GM18858 (cell line): ENCODE measurements at regions not wholly inside any gene's neighbourhood (a gene's known extent, or its start where the extent isn't known, plus 50 kb on each side); places are given as distances from the start of the nearest gene placed in this dataset.
"Not testable (repeated sequence)": the region's sequence is repeated elsewhere in the genome, so short reads cannot be mapped to it uniquely, and the experiment has no call there.

ENCODE experiments used
- ATAC-seq: cut with Tn5 transposase; IDR thresholded peaks from one replicate; pipeline ENCODE4 v1.9.1; 2021; ENCODE audit not compliant: unreplicated experiment

DNA sequence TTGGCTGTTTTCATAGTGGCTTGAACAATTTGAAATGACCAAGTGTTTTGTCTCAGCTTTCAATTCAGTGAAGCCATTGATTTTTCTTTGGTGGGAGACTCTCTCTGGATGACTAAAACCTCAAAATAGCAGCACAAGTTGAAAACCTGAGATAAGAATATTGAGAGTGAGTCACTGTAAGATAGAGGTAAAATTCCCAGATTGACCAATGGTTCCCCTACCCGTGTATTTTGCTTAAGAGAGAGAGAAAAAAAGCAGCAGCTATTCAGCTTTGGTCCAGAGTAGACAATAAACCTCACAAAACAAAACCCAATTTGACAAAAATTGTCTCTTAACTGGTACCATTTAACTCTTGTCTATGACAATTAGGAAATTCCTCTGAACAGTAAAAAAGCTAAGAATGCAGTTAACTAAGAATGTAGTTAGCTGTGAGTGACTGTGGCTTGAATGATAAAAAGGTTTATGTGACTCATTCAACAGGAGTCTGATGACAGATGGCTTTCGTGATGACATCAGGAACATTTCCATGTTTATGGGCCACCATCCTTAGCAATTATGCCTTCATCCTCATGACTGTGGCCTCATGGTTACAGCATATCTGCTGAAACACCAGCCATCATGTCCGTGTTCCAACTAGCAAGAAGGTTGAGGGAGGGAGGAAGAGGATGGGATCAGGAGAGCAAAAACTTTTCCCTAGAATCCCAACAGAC lies 356.9 kb downstream of the NDFIP2 start:
- ATAC-seq: peak; percentile 49

DNA sequence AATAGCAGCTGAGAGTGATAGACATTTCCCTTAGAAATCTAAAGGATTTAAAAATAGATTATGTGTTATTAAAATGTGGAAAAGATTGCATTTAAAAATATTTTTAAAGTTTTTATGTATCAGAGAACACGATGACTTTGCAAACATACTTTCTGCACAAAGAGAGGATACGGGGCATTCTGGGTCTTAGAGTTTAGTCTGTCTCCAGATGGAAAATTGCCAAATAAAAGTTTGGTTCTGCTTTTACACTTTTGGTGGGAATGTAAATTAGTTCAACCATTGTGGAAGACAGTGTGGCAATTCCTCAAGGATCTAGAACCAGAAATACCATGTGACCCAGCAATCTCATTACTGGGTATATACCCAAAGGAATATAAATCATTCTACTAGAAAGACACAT lies 355.2 kb downstream of the NDFIP2 start:
- ATAC-seq: not testable (repeated sequence)

DNA sequence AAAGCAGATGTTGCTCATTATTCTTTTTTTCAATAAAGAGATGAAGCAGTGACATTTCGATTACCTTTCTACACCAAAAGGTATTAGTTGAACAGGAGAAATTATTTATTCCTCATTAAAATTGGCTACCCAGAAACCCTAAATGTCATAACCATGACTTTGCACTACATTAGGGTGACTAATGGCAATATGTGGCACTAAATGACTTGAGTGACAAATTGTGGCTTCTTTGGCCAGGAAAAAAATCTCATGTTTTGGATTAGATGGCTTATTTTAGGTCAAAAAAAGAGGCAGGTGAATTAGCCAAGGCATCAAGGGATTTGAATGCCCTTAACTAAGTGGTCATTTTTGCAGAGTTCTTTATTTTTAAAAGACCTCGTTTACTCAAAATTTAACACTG lies 353.9 kb downstream of the NDFIP2 start:
- no peak for ATAC-seq

DNA sequence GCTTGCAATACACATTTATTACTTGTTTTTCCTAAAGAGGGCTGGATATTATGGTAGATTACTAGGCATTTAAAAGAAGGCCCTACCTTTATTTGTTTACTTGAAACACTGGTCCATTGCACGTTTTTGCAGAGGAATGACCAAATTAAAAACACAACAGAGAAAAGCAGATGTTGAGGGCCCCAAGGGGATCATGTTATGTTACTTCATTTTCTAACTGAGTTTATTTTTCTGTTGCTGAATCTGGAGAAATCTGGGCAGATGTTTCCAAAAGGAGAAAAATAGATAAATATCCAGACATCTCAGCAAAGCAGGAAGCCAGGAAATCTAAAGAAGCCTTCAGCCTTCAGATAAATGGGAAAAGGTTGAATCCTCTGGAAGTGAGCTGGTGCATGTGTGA lies 353.0 kb downstream of the NDFIP2 start:
- ATAC-seq: no peak

DNA sequence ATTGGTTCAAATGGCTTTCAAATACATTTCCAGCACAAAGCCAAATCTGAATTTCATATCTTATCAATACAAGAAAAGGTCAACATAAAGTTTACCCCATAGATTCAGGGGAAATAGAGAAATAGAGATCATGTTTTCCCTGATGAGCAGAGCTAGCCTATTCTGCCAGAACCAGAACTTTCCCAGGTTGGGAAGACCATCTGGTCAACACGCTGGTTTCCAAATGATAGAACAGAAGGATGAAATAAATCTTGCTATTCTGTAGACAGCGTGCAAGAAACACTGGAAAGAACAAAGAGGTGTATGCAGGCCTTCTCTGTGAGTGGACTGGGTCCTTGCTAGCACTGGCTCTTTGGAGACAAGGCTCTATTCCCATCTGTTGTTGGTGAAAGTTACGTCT lies 350.6 kb downstream of the NDFIP2 start:
- ATAC-seq: no peak

DNA sequence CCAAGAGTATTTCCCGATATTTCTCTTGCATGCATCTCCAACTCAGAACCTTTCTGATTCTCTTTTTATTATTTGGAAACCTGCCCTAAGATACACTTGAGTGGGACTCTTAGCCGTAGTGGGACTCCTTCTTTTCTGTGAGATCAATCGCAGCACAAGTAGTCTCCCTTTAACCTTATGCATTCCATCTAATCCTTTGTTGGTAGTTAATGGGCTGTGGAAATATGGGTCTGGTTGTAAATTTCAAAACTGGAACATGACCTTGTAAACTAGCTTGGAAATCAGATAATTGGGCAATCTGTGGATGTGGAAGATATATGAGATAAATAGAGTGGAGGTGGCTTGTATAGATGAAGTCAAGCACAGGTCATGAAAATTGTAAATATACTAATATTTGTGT lies 350.0 kb downstream of the NDFIP2 start:
- ATAC-seq: no peak

DNA sequence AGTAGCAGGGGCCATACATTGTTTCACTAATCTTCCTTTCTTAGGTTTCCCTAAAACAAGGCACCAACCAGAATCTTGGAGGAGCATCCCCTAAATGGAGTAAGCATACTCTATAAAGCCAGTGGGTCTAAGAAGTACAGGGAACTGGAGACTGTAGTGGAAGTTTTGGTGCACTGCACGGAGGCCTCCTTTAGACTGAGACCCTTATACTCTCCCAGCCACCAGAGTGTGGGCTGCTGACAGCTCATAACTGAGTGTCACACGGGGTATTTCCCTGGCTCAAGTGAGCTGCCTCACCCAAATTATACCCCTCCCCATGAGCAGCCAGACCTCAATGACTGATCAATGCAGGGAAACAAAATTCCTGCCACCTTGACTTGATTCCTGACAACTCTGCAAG lies 349.5 kb downstream of the NDFIP2 start:
- no peak for ATAC-seq

DNA sequence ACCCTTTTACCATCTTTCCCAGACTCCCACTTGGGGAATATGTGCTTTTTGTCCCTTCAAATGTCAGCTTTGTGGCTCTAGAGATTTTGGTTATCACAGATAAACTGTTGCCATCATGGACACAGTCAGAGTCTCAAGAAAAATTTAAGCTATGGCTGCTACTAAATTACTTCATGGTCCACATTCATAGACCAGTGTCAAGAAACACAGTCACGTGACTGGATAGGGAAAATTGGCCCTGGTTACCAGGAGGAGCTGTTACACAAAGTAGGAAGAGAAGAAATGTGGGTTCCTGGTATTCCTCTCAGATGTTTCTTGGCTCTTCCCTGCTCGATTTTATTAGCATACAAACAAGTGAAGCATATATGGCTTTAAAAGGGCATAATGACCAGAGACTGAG lies 348.9 kb downstream of the NDFIP2 start:
- no peak for ATAC-seq

DNA sequence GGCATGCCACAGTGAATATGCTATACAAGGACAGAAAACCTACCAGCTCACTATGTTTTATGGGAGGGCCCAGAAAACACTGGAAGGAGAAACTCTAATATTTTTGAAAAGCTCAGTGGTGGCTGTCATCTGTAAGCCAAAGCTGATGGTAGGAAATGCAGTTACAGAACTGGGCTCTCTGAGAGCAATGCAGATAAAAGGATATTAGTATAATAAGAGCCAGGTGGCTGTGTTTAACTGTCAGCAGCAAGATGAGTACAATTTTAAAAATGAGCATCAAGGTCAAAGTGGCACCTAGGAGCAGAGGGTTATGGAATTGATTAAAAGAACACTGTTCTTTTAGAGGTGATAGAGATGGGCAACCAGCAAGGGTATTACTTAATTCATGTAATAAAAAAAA lies 345.0 kb downstream of the NDFIP2 start:
- ATAC-seq: no peak

DNA sequence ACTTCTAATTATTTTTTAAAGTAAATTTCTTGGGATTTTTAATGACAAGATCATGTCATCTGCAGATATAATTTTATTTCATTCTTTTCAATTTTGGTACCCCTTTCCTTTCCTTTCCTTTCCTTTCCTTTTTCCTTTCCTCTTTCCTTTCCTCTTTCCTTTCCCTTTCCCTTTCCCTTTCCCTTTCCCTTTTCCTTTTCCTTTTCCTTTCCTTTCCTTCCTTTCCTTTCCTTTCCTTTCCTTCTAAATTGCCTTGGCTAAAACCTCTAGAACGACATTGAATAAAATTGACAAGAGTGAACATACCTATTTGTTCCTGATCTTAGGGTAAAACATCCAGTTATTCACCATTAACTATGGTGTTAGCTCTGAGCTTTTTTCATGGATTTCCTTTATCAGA lies 334.1 kb downstream of the NDFIP2 start:
- ATAC-seq: no peak

DNA sequence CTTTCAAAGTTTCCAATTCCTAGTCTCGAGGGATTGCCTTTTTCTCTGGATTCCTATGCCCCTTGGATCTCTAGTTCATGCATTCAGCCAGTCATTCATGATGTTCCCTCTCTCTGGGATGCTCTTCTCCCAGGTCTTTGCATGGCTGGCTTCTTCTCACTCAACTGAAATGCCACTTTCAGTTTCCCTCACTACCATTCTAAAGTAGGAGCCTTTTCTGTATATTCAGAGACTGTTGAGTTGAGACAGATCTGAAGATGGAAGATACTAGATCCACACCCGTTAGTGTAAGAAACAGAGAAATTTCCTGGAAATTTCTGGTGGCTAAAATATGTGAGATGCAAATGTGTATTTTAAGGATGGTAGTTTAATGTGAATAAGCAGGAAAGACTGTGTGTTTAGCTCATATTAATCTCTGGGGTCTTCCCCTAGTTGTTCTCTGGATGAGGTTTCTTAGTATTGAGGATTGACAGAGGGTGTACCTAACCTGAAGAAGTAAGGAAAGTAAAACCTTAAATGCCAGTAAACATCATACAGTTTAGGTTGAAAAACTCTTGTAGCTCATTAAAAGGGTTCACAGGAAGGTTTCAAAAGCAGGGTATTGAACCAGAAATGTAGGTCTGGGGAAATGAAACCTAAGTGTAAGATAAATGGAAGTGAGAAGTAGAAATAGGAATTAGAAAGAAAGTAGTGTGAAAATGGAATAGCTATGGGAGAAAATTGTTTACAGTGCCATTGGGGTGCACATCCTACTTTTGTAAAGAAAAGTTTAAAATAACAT lies 331.3 kb downstream of the NDFIP2 start:
- peak; percentile 69 for ATAC-seq

DNA sequence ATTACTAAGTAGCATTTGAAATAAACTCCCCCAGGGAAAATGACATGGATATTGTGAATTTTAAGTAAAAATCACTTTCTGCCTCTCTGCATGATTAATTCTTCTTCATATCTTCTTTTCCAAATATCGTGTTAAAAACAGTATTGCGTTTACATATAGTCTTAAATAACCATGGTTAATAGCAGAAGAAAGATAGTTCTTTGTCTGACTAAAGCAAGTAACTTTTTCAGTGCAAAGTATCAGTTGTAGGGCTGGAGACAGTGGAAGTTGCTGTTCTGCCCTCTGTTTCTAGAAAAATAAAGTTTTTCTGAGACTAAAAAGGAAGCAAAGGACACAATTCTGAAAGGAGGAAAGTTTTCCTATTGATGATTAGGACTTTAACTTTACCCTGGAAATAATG lies 330.2 kb downstream of the NDFIP2 start:
- no peak for ATAC-seq

DNA sequence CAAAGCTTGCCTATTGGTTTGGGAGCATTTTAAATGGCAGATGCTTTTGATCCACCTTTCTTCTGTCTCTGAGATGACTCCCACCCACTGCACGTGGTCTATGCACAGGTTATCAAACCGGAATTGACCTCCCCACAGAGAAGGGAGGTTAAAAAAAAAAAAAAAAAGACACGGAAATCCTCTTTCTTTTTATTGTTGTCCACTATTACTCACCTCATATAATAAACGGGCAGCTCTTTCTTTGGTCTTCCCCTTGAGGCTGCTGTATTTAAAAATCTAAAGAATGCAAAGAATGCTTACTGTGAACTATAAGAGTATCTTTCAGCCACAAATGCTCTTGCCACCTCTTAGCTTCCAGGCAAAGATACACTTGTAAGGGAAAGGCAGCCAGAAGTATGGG lies 329.7 kb downstream of the NDFIP2 start:
- ATAC-seq: no peak

DNA sequence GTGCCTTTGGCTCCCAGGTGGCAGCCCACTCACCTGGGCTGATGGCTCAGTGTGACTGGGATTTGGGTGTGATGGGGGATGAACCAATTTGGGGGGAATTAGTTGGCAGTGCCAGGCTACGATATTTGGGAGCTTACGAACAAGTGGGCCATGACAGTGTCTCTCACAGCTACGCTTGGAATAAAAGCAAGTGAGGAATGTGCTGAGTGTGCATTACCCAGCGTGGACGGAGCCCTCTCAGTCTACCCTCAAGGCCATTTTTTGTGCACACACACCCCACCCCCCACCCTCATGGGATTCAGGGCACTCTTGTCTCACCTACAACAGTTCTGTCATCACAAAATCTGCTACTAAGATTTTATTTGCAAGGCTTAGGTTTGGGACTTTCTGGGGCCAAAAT lies 329.1 kb downstream of the NDFIP2 start:
- ATAC-seq: no peak

DNA sequence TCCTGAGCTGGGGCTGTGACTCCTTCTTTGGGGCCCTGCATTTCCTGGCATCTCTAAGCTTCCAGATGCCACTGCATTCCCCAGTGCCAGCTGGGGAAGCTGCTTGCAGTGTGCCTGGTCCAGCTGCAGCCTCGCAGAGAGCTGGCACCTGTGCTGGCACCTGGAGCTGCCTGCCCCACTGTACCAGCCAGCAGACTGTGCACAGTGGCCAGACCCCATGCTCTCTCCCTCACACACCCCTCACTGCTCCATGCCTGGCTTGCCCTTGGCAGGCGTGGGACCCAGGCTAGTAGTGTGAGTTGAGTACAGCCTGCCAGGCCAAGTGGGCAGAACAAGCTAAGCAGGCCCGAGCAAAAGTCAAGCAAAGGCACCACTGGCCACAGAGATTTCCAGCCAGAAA lies 327.5 kb downstream of the NDFIP2 start:
- ATAC-seq: no peak

DNA sequence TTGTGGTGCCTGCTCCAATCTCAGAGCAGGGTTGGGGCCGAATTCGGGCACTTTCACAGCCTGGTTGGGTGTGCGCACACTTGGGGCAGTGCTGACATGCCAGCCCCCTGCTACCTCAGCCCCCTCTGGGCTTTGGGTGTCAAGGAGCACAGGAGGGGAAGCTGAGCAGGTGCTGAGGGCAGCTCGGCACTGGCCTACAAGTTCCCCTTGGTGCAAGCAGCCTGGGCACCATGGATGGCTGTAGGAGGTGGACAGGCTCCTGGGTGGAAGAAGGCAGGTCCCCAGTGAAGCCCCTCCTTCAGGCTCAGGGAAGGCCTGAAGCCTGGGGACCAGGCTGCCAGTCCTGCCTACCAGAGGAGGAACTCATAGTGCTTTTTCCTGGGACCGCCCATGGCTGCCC lies 326.6 kb downstream of the NDFIP2 start:
- ATAC-seq: no peak

DNA sequence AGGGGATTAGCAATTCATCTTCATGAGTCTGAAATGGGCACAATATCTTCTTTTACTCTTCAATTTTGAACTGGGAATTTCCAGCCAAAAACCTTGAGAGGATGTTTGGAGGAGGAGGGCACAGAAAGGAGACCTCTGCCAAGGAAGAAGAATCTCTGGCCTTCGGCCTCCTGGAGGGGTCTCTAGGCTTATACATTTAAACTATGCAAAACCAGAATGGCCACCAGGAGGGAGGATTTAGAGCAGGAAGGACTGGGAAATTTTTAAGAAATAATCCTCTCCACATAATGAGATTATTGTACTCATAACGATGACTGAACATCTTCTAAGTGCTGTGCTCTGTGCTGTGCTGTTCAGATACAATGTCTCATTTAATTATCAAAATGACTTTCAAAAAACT lies 325.9 kb downstream of the NDFIP2 start:
- no peak for ATAC-seq

DNA sequence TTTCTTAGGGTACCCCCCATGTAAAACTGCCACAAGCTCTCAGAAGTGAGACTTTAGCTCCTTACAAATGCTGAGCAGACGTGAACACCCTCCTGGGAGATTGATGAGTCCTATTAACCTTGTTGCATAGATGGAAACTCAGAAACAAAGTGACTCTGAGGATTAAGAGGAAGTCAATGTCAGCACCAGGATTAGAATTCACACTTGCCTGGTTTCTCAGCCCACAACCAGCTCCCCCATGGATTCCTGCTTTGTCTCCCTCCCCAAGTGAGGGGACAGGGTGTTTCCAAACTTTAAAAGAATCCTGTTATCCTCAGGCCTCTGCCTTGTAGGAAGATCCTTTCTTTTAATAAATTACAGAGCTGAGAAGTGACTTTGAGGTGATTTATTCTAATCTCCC lies 324.4 kb downstream of the NDFIP2 start:
- no peak for ATAC-seq

DNA sequence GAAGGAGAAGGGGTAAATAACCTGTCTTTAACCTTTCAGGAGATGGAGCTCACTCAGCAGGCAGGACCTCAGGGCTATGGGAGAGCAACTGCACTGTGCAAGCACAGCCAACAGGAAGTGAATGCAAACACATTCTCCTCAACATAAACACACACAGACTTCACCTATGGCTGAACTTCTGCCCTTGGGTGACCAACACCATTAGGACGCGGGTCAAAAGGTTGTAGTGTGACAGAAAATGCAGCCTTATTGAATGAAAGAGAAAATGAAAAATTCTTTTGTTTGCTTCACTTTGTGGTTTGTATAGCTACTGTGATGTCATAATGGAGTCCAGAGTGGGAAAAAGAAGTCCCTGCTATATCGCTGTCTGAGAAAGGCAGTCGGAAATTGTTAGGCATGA lies 323.0 kb downstream of the NDFIP2 start:
- peak; percentile 63 for ATAC-seq

DNA sequence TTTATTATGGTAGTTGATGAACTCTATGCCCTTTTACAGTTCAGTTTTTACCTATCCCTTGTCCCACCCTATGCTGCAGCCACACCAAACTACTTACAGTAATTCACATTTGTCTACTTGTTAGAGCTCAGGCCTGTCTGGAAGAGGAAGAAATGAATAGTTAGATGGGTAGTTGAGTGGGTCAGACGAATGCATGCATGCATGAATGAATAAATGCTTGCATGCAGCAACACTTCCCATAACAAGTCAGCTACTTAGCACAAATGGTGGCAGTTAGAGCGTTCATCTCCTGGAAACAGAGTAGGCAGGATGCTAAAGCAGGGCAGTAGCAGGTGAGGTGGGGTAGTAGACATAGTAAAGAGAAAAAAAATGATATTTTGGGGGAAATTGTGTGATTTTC lies 322.3 kb downstream of the NDFIP2 start:
- no peak for ATAC-seq

DNA sequence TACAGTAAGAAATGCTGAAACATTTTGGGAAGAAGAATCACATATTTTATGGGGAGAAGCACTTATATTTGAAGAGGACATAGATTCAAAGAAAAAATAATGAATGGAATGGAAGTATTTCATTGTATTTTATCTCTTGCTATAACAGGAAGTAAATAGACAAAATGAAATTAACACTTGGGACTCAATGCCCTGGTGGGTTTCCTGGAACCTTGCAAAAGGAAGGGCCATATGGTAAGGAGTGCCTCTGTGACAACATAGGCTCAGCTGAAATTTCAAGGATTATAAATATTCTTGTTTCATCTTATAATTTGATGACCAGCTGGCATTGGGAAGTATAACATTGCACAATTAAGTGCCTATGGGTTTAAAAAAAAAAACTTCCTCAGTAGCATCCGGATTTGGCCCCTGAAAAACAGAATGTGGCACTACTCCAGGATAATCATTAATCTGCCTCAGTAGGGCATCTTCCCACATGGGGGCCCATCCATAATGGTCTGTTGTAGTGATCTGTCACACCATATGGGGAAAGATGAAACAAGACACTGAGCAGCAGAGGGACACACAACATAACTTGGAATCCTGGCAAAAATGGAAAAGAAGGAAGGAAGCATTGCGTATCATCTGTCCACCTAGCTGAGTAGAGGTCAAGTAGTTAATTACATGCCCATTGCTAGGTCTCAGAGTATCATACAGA lies 321.6 kb downstream of the NDFIP2 start:
- ATAC-seq: no peak
